ENCODE measurements at regions not wholly inside any gene's neighbourhood (a gene's known extent, or its start where the extent isn't known, plus 50 kb on each side); places are given as distances from the start of the nearest gene placed in this dataset.

GRCh38 chr2:55101466-55101865, 51.2 kb upstream of the RTN4 start:
- no peak for TF ChIP-seq CTCF (IDR thresholded peaks at IDR 0.05)
- H3K4me3 Mint-ChIP-seq = no peak overlapping the region
- no peaks in the 10 kb centered on the region for H3K27me3 Mint-ChIP-seq (ENCODE audit: low read depth in 3 of 3)
- no peaks in the 10 kb centered on the region for H3K9me3 Mint-ChIP-seq
- no peak overlapping the region for H3K27ac Mint-ChIP-seq
- intact Hi-C loops (cut with micrococcal nuclease) = loop anchor here (5.0 to 10.0 kb wide), 2 partner anchors 41 to 47 kb away; partner anchors contain the start of gene RTN4 (in 1 of the 2)
- Histone ChIP-seq H3K9ac (ENCODE audit: insufficient read depth, low read length, poor library complexity, severe bottlenecking) (no peak overlapping the region), H3K4me2 (replicated peaks; ENCODE audit: extremely low read depth, low read length, poor library complexity, severe bottlenecking) (no peak overlapping the region), H3K4me1 (ENCODE audit: control insufficient read depth in 1 of 2, insufficient read depth in 2 of 2, low read length in 2 of 2) (peaks cover 36 to 67% of the 10 kb centered on the region in 2 donors), H3K27ac (ENCODE audit: low read depth in 1 of 2, low read length in 2 of 2) (no peak overlapping the region), H3K36me3 (replicated peaks in 1 of 2; ENCODE audit: control insufficient read depth in 1 of 2, insufficient read depth in 2 of 2, low read length in 2 of 2) (no peaks in the 10 kb centered on the region), H3K9me3 (replicated peaks in 1 of 2; ENCODE audit: control insufficient read depth in 1 of 2, insufficient read depth in 1 of 2, low read length in 2 of 2) (no peaks in the 10 kb centered on the region), H2AFZ (ENCODE audit: insufficient read depth, low read depth, low read length, poor library complexity, severe bottlenecking) (no peak overlapping the region), H3K4me3 (replicated peaks in 1 of 3; ENCODE audit: low read depth in 2 of 3, low read length in 3 of 3) (no peak overlapping the region), H3K27me3 (ENCODE audit: control insufficient read depth in 2 of 2, insufficient read depth in 2 of 2, low read length in 2 of 2) (no peaks in the 10 kb centered on the region), H3K79me2 (ENCODE audit: insufficient read depth, low read length) (no peaks in the 10 kb centered on the region), H4K20me1 (ENCODE audit: insufficient read depth, low read length) (no peaks in the 10 kb centered on the region)
- no peak for DNase-seq
- H3K4me1 Mint-ChIP-seq = peaks cover 26% of the 10 kb centered on the region
- no peaks in the 10 kb centered on the region for H3K36me3 Mint-ChIP-seq

GRCh38 chr2:55099878-55100820, 49.9 kb upstream of the RTN4 start:
- peaks cover 21% of the 10 kb centered on the region for H3K4me1 Mint-ChIP-seq
- peak overlapping the region; percentile 34 for H3K9ac ChIP-seq (ENCODE audit: insufficient read depth, low read length, poor library complexity, severe bottlenecking)
- H3K9me3 ChIP-seq (replicated peaks in 1 of 2; ENCODE audit: control insufficient read depth in 1 of 2, insufficient read depth in 1 of 2, low read length in 2 of 2) = no peaks in the 10 kb centered on the region
- 13% methylated on average over 3 of the region's 5 CpGs for WGBS (ENCODE audit: insufficient coverage)
- H3K4me3 ChIP-seq (replicated peaks in 1 of 3; ENCODE audit: low read depth in 2 of 3, low read length in 3 of 3) = peak overlapping the region in 1 of 3 experiments; percentile 59
- peak; percentile 42 to 82 (median 52) for DNase-seq
- no peaks in the 10 kb centered on the region for H3K27me3 ChIP-seq (ENCODE audit: control insufficient read depth in 2 of 2, insufficient read depth in 2 of 2, low read length in 2 of 2)
- no peaks in the 10 kb centered on the region for H3K36me3 Mint-ChIP-seq
- no peaks in the 10 kb centered on the region for H3K9me3 Mint-ChIP-seq
- H3K4me1 ChIP-seq (ENCODE audit: control insufficient read depth in 1 of 2, insufficient read depth in 2 of 2, low read length in 2 of 2) = peaks cover 36 to 69% of the 10 kb centered on the region in 2 donors
- H2AFZ ChIP-seq (ENCODE audit: insufficient read depth, low read depth, low read length, poor library complexity, severe bottlenecking) = peak overlapping the region; percentile 70
- H3K79me2 ChIP-seq (ENCODE audit: insufficient read depth, low read length) = no peaks in the 10 kb centered on the region
- H3K27ac ChIP-seq (ENCODE audit: low read depth in 1 of 2, low read length in 2 of 2) = peak overlapping the region; percentile 50 to 87
- H3K4me2 ChIP-seq (replicated peaks; ENCODE audit: extremely low read depth, low read length, poor library complexity, severe bottlenecking) = peak overlapping the region; percentile 74
- H3K4me3 Mint-ChIP-seq = peak overlapping the region; percentile 1 to 36
- H3K36me3 ChIP-seq (replicated peaks in 1 of 2; ENCODE audit: control insufficient read depth in 1 of 2, insufficient read depth in 2 of 2, low read length in 2 of 2) = no peaks in the 10 kb centered on the region
- H3K27ac Mint-ChIP-seq = peak overlapping the region; percentile 82 to 93 (median 90)
- no peak for TF ChIP-seq CTCF (IDR thresholded peaks at IDR 0.05)
- intact Hi-C loops (cut with micrococcal nuclease) = loop anchor here (5.0 to 10.0 kb wide), 2 partner anchors 42 to 45 kb away; partner anchors contain the start of gene RTN4 (in 1 of the 2)
- no peaks in the 10 kb centered on the region for H4K20me1 ChIP-seq (ENCODE audit: insufficient read depth, low read length)
- no peaks in the 10 kb centered on the region for H3K27me3 Mint-ChIP-seq (ENCODE audit: low read depth in 3 of 3)
